Heart right ventricle (tissue), 16 donors: ENCODE measurements at regions not wholly inside any gene's neighbourhood (a gene's known extent, or its start where the extent isn't known, plus 50 kb on each side); places are given as distances from the start of the nearest gene placed in this dataset.

ENCODE experiments used
- ATAC-seq, 8 donors: fragments of 200-7000 bp; cut with Tn5 transposase; one replicate each; pipeline ENCODE4 v1.9.1; 2020; ENCODE audit warnings: mild to moderate bottlenecking in 8 of 8, moderate library complexity in 8 of 8, moderate number of reproducible peaks in 1 of 8
- DNase-seq, 2 donors: peaks; one replicate each; pipeline ENCODE4 v3.0.0-alpha.2; 2020
- H3K27ac ChIP-seq, 10 donors: fragments of 200-600 bp; sonication (generic) in 2 of 10; one replicate each; pipeline versions ENCODE4 v1.5.0 to v1.8.0; 2020 to 2022; ENCODE audit warnings: mild to moderate bottlenecking in 3 of 10
- H3K27me3 ChIP-seq, 7 donors: fragments of 200-600 bp; one replicate each; pipeline ENCODE4 v1.8.0; 2021 to 2022; ENCODE audit warnings: mild to moderate bottlenecking in 2 of 7
- H3K36me3 ChIP-seq, 9 donors: fragments of 200-600 bp; sonication (generic) in 1 of 9; one replicate each; pipeline versions ENCODE4 v1.5.0 to v1.8.0; 2020 to 2022; ENCODE audit warnings: mild to moderate bottlenecking in 2 of 9
- H3K4me1 ChIP-seq, 9 donors: fragments of 200-600 bp; sonication (generic) in 1 of 9; one replicate each; pipeline versions ENCODE4 v1.5.0 to v1.8.0; 2020 to 2022; ENCODE audit warnings: mild to moderate bottlenecking in 4 of 9
- H3K4me3 ChIP-seq, 10 donors: fragments of 200-600 bp; sonication (generic) in 2 of 10; one replicate each; pipeline versions ENCODE4 v1.5.0 to v1.8.0; 2020 to 2022; ENCODE audit warnings: mild to moderate bottlenecking in 7 of 10, moderate library complexity in 2 of 10
- H3K9me3 ChIP-seq, 11 donors: fragments of 200-600 bp in 10 of 11; sonication (generic) in 2 of 11; one replicate each; pipeline versions ENCODE4 v1.5.0 to v1.8.0; 2013 to 2022; ENCODE audit warnings: mild to moderate bottlenecking in 2 of 11, control low read depth in 1 of 11, moderate library complexity in 1 of 11
- WGBS, 2 donors: extraction: QIAGEN DNeasy Blood & Tissue Kit; methylation state at CpG; one replicate each; pipeline ENCODE4 v1.1.7; 2013; ENCODE audit warnings: inconsistent platforms in 1 of 2; 5-methylcytosine and 5-hydroxymethylcytosine counted together
- intact Hi-C, 10 donors: fragments of 100-400 bp; cut with DNase I; formaldehyde crosslinking; loops; one replicate each; pipeline versions ENCODE4 v1.11.1 to v1.14.2; 2022
- TF ChIP-seq, protein P1 (sequence below), 9 donors: fragments of 200-600 bp; sonication (generic) in 2 of 9; IDR thresholded peaks; one replicate each; pipeline versions ENCODE4 v1.5.0 to v1.8.0; 2021 to 2022; ENCODE audit warnings: antibody characterized with exemption in 9 of 9, mild to moderate bottlenecking in 5 of 9, moderate library complexity in 1 of 9
- donor health status: Arrhythmogenic right ventricular cardiomyopathy.
- donor health status: ischemic (EF 13 %, LVEDD 7.1; RV severe dilation, severe dysfunction).
- donor health status: healthy with polysubstance abuse.
- donor health status: DM: no; HTN: yes; CAD: no.
- donor health status: DM: no; HTN: no; CAD: no.
- donor health status: ischemic (EF 25% LVEDD 6.9; RV normal size, moderate dysfunction).
- donor health status: ischemic (EF 25% LVEDD 5.7; RV mildly dilated, moderate dysfunction).
- donor health status: healthy.
- donor health status: DM: yes; HTN: yes; CAD: no.
- donor health status: Ischemic cardiomyopathy.
- donor health status: ischemic (EF 35%, LVEDD 5.7; RV mildly dilated, moderate dysfunction).
- donor health status: nonischemic (EF 11% LVEDD 7.7; RV severe dilation, severe dysfunction).
- donor health status: DM: yes; HTN: yes; CAD: no.
- donor health status: PGD.
- donor health status: ischemic (EF 29% LVEDD 5.4; RV normal size, mild dysfunction).
- donor health status: nonischemic (EF 23%, LVEDD 6.1; RV moderate dilation, normal function).

DNA sequence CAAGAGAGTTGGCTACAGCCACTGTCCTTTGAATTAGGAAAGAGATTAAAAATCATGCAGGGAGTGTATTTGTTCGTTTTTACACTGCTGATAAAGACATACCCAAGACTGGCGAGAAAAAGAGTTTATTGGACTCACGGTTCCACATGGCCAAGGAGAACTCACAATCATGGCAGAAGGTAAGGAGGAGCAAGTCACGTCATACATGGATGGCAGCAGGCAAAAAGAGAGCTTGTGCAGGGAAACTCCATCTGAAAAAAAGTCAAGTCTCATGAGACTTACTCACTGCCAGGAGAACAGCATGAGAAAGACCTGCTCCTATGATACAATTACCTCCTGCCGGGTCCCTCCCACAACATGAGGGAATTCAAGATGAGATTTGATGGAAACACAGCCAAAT lies 1595.2 kb downstream of the KCNT2 start:
- ATAC-seq (no peak), DNase-seq (no peak)
- H3K36me3 ChIP-seq: no peaks in the 10 kb centered on the region
- H3K4me3 ChIP-seq: no peak overlapping the region
- 53 to 82% methylated on average over 5 of the region's 5 CpGs for WGBS, 2 donors
- H3K27me3 ChIP-seq: no peaks in the 10 kb centered on the region
- H3K4me1 ChIP-seq: no peaks in the 10 kb centered on the region
- H3K9me3 ChIP-seq: peaks cover 0 to 6% (median 0%) of the 10 kb centered on the region in 11 donors
- no peak overlapping the region for H3K27ac ChIP-seq
- intact Hi-C loops: no loop called here
- TF ChIP-seq, protein P1, sequence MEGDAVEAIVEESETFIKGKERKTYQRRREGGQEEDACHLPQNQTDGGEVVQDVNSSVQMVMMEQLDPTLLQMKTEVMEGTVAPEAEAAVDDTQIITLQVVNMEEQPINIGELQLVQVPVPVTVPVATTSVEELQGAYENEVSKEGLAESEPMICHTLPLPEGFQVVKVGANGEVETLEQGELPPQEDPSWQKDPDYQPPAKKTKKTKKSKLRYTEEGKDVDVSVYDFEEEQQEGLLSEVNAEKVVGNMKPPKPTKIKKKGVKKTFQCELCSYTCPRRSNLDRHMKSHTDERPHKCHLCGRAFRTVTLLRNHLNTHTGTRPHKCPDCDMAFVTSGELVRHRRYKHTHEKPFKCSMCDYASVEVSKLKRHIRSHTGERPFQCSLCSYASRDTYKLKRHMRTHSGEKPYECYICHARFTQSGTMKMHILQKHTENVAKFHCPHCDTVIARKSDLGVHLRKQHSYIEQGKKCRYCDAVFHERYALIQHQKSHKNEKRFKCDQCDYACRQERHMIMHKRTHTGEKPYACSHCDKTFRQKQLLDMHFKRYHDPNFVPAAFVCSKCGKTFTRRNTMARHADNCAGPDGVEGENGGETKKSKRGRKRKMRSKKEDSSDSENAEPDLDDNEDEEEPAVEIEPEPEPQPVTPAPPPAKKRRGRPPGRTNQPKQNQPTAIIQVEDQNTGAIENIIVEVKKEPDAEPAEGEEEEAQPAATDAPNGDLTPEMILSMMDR (IDR thresholded peaks at IDR 0.05): no peak

DNA sequence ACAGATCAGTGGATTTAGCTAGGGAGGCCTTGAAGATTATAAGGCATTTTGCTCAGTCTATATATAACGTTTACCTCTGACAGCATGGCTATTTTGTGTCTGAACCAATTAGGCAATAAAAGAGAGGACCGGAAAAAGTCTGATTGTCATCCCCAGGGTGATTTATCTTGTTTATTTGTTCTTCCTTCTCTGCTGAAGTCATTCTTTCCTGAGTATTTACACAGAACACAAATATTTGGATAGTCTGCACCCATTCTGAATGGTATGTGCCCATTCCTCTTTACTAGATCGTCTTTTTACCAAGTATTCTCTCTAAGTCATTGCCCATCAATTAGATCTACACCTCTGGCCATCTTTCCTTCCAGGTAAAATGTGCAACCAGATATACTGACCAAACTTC lies 1602.9 kb downstream of the KCNT2 start:
- no peak overlapping the region for H3K4me3 ChIP-seq
- intact Hi-C loops: no loop called here
- no peaks in the 10 kb centered on the region for H3K4me1 ChIP-seq
- WGBS, 2 donors: 54 to 61% methylated on average over 3 of the region's 3 CpGs
- DNase-seq (no peak), ATAC-seq (no peak)
- no peaks in the 10 kb centered on the region for H3K36me3 ChIP-seq
- TF ChIP-seq, protein P1 (IDR thresholded peaks at IDR 0.05): no peak
- H3K27ac ChIP-seq: no peak overlapping the region
- H3K9me3 ChIP-seq: peaks cover 0 to 7% (median 0%) of the 10 kb centered on the region in 11 donors
- H3K27me3 ChIP-seq: no peaks in the 10 kb centered on the region

DNA sequence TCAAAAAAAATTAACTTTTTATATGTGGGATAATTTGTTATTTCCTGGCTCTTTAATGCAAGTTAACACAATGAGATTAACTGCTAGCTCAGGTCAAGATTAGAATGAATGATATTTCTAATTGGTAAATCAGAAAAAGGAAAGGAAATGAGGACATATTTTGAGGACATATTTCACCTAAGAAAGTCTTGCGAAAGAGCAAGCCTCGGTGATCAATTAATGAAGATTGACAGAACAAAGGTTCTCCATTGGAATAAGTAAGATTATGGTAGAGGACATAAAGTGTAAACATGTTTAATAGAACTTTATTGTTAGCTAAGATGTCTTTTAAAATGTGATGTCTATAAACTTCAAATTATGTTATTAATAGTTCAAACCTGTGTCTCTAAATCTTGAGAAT lies 1617.8 kb downstream of the KCNT2 start:
- TF ChIP-seq, protein P1 (IDR thresholded peaks at IDR 0.05): no peak
- Histone ChIP-seq H3K9me3 (no peaks in the 10 kb centered on the region), H3K4me1 (no peaks in the 10 kb centered on the region), H3K27ac (no peak overlapping the region), H3K27me3 (no peaks in the 10 kb centered on the region), H3K4me3 (no peak overlapping the region), H3K36me3 (no peaks in the 10 kb centered on the region)
- 64 to 72% methylated on average over 2 of the region's 2 CpGs for WGBS, 2 donors
- ATAC-seq (no peak), DNase-seq (no peak)
- intact Hi-C loops: no loop called here

DNA sequence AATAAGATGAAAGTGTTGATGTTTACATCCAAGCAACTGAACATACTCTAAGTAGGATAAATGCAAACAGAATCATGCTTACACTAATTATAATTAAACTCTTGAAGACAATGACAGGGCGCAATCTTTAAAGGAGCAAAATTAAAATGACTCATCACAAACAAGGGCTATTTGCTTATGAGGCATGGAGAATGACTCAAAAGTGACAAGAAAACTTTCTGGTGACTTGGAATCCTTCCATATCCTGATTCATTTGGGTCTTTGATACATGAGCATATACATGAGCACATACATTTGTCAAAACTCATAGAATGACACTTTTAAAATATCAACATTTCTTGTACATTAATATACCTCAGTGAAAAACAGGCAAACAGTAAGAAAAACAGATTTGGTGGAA lies 1632.3 kb downstream of the KCNT2 start:
- Histone ChIP-seq H3K36me3 (no peaks in the 10 kb centered on the region), H3K9me3 (peaks cover 0 to 25% (median 0%) of the 10 kb centered on the region in 11 donors), H3K27me3 (no peaks in the 10 kb centered on the region), H3K4me1 (no peaks in the 10 kb centered on the region), H3K4me3 (no peak overlapping the region), H3K27ac (no peak overlapping the region)
- intact Hi-C loops: no loop called here
- DNase-seq: no peak
- 86 to 92% methylated on average over 1 of the region's 1 CpG for WGBS, 2 donors
- no peak for ATAC-seq
- TF ChIP-seq, protein P1 (IDR thresholded peaks at IDR 0.05): no peak

DNA sequence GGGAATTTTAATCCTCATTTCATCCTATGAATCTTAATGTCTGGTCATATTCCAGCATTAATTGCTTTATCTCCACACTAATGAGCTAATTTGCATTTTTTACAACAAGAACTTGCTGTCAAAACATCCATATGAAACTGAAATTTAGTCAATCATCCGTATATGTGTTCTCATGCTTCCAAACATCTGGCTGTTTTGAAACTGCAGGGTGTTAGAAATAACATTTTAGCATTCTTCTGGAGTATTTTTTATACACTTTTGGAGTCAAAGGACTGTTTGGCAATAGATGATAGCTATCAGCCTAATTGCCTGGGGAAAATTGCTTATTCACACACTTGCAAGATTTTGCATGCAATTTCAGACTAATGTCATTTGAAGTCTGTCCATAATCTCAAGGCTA lies 1639.3 kb downstream of the KCNT2 start:
- H3K4me1 ChIP-seq: no peaks in the 10 kb centered on the region
- TF ChIP-seq, protein P1 (IDR thresholded peaks at IDR 0.05): no peak
- no peak overlapping the region for H3K4me3 ChIP-seq
- DNase-seq (no peak), ATAC-seq (no peak)
- 76 to 83% methylated on average over 1 of the region's 1 CpG for WGBS, 2 donors
- no peak overlapping the region for H3K27ac ChIP-seq
- intact Hi-C loops: no loop called here
- H3K27me3 ChIP-seq: no peaks in the 10 kb centered on the region
- no peaks in the 10 kb centered on the region for H3K36me3 ChIP-seq
- peaks cover 0 to 2% (median 0%) of the 10 kb centered on the region in 11 donors for H3K9me3 ChIP-seq
